Activated CD8-positive, alpha-beta memory T cell treated with anti-CD3 and anti-CD28 coated beads, Interleukin-2, amount 10 ng/mL, durations not matched to agents 7 days and 5 days (primary cell): ENCODE measurements at regions not wholly inside any gene's neighbourhood (a gene's known extent, or its start where the extent isn't known, plus 50 kb on each side); places are given as distances from the start of the nearest gene placed in this dataset.
A peak's percentile ranks its signal among the peaks of the same experiment; 100 is the strongest.

ENCODE experiments used
- ATAC-seq: fragments of 150-1000 bp; cut with Tn5 transposase; one replicate; pipeline ENCODE4 v1.10.0; 2021; ENCODE audit warnings: moderate library complexity
- CTCF ChIA-PET: fragments of 350-600 bp; sonication (Branson Sonifier 250); formaldehyde crosslinking; loops from one replicate; lab custom pipeline; 2021; ENCODE audit warnings: antibody characterized with exemption; lab: Charles Lee
- DNase-seq: peaks from one replicate; pipeline ENCODE4 v3.0.0-alpha.2; 2020
- H3K27ac Mint-ChIP-seq: one replicate; pipeline ENCODE4 v1.8.0; 2021; ENCODE audit warnings: mild to moderate bottlenecking, mixed read lengths
- H3K27me3 Mint-ChIP-seq: one replicate; pipeline ENCODE4 v1.8.0; 2021; ENCODE audit warnings: mixed read lengths
- H3K36me3 Mint-ChIP-seq: one replicate; pipeline ENCODE4 v1.8.0; 2021; ENCODE audit warnings: mild to moderate bottlenecking, mixed read lengths
- H3K4me1 Mint-ChIP-seq: one replicate; pipeline ENCODE4 v1.8.0; 2021; ENCODE audit warnings: mixed read lengths
- H3K4me3 Mint-ChIP-seq: one replicate; pipeline ENCODE4 v1.8.0; 2021; ENCODE audit warnings: mild to moderate bottlenecking, moderate library complexity, mixed read lengths
- H3K9me3 Mint-ChIP-seq: one replicate; pipeline ENCODE4 v1.8.0; 2022; ENCODE audit warnings: low read depth, mixed read lengths

DNA sequence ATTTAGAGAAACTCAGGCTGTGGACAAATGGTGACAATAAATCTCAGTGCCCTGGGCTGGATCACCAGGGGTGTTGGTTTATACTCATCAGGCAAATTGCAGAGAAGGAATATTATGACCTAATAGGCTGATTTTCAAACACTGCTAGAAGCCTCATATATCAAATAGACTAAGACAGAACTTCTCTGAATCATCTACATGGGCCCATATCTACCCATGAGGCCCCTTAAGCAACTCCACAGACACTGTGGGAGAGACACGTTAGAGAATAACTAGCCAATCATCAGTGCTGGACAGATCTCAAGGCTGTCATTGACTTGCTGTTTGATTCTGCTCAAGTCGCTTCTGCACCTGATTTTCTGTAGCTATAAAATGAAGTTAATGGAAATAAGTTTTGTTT is 545.8 kb downstream of the SOX6 start:
- H3K36me3 Mint-ChIP-seq, result no peaks in the 10 kb centered on the region
- peaks cover 2% of the 10 kb centered on the region for H3K27me3 Mint-ChIP-seq
- no peak overlapping the region for H3K27ac Mint-ChIP-seq
- H3K4me3 Mint-ChIP-seq, result no peak overlapping the region
- CTCF ChIA-PET, result no interaction called here
- no peak for ATAC-seq
- H3K4me1 Mint-ChIP-seq, result no peaks in the 10 kb centered on the region
- DNase-seq, result no peak
- H3K9me3 Mint-ChIP-seq, result no peaks in the 10 kb centered on the region

- no peak overlapping the region for H3K4me3 Mint-ChIP-seq
- no peaks in the 10 kb centered on the region for H3K4me1 Mint-ChIP-seq
- peaks cover 2% of the 10 kb centered on the region for H3K27me3 Mint-ChIP-seq
- H3K27ac Mint-ChIP-seq, result no peak overlapping the region
- CTCF ChIA-PET, result no interaction called here
- ATAC-seq (no peak), DNase-seq (no peak)
- no peaks in the 10 kb centered on the region for H3K9me3 Mint-ChIP-seq
- no peaks in the 10 kb centered on the region for H3K36me3 Mint-ChIP-seq
These were observed 540.8 kb downstream of the SOX6 start for GRCh38 chr11:15815246-15816195.

DNA sequence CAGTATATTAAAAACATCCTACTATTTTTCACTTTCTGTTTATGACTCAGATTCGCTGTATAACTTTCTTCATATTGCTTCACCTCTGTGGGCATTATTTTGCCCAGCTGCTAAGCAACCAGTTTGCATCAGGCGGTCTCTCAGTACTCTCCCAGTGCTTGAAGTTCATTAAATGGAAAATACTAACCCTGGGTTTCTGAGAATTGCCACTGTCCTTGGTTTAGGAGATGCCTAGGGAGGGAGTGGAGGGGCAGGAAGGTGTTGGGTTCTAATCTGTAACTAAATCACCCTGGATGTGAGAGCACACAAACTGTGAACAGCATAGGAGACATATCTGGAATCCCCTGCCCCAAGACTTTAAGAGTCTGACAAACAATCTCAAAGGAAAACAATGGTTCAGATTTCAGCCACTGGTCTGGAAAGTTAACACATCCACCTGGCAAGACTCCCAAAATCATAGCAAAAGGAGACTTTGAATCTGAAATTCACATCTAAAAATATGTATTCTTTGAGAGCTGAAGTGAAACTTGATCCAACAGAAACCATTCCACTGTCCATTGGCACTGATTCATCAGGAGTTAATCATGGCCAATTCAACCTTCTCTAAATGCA is 540.0 kb downstream of the SOX6 start:
- CTCF ChIA-PET, result no interaction called here
- ATAC-seq, result no peak
- no peak overlapping the region for H3K27ac Mint-ChIP-seq

GRCh38 chr11:15817001-15817400 is 539.3 kb downstream of the SOX6 start:
- H3K4me3 Mint-ChIP-seq, result no peak overlapping the region
- H3K4me1 Mint-ChIP-seq, result no peaks in the 10 kb centered on the region
- H3K9me3 Mint-ChIP-seq, result no peaks in the 10 kb centered on the region
- H3K27ac Mint-ChIP-seq, result no peak overlapping the region
- no peak for DNase-seq
- CTCF ChIA-PET, result no interaction called here
- ATAC-seq, result no peak
- H3K27me3 Mint-ChIP-seq, result peaks cover 2% of the 10 kb centered on the region
- H3K36me3 Mint-ChIP-seq, result no peaks in the 10 kb centered on the region

More for the DNA sequence above, 540.0 kb downstream of the SOX6 start:
- Mint-ChIP-seq H3K4me1 (no peaks in the 10 kb centered on the region), H3K4me3 (no peak overlapping the region), H3K9me3 (no peaks in the 10 kb centered on the region), H3K36me3 (no peaks in the 10 kb centered on the region), H3K27me3 (peaks cover 2% of the 10 kb centered on the region)
- no peak for DNase-seq

DNA sequence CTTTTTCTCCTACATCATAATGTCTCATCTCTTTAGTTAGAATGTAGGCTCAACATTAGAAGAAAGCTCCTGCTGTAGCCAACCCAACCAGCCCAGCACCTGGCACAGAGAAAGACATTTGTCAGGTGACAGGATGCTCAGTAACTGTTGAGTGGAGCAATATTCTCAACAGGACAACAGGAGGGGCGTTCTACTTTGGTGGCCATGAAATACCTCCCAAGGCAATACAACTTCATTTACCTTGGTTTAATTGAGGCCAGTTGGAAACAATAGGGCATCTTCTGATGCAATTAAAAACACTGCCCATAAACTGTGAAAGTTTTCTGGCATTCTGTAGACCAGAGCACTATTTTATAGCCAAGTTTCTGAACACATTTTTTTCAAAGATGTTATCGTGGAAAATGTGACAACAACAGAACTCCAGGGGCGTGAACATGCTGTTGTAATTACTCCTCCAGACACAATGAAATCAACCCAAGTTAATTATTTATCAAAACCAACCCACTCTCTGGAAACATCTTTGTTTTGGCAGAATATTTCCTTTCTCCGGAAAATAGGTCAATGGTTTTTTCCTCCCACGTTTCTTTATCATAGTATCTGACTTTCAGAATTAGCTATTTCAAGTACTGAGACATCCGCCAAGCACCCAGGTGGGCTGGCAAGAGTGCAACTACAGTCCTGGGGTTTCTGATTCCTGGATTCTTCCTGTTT is 538.1 kb downstream of the SOX6 start:
- Mint-ChIP-seq H3K9me3 (no peaks in the 10 kb centered on the region), H3K36me3 (no peaks in the 10 kb centered on the region), H3K27ac (no peak overlapping the region), H3K4me1 (no peaks in the 10 kb centered on the region), H3K27me3 (peaks cover 2% of the 10 kb centered on the region), H3K4me3 (no peak overlapping the region)
- ATAC-seq (no peak), DNase-seq (no peak)
- CTCF ChIA-PET, result interaction anchor here (1.3 to 1.9 kb wide), 2 partner anchors 14 to 168 kb away, joined by 3 to 4 read pairs; no protein-coding TSS in a partner anchor

DNA sequence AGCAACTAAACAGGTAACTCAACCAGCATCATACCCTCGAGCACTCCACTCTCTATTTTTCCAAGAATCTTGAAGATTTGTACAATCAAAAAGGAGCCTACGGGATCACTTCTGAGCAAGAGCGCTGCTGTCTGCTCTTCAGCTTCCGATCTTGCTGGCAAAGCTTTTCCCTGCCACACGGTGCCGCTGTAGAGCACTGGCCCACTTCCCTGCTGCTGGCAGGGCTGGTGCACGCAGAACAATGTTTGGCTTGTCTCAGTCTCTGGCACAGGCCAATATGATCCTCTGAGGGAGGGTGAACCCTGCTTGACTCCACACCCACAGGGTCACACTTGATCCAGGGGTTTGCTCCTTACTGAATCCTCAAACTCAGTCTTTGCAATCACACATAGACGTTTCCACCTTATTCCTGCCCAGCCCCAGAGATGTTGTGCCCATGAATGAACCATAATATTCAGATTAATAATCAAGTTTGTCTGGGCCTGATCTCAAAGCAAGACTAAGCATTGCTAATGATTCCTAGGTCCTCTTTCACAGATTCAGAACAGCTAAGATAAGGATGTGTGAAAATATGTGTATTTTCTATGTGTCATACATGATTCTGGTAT is 536.6 kb downstream of the SOX6 start:
- ATAC-seq (peak; percentile 45), DNase-seq (peak; percentile 47)
- CTCF ChIA-PET, result interaction anchor here (0.7 to 1.5 kb wide), 5 partner anchors 9 to 795 kb away, joined by 3 to 6 read pairs (median 4); no protein-coding TSS in a partner anchor
- Mint-ChIP-seq H3K27ac (no peak overlapping the region), H3K36me3 (no peaks in the 10 kb centered on the region), H3K4me1 (no peaks in the 10 kb centered on the region), H3K9me3 (no peaks in the 10 kb centered on the region), H3K4me3 (no peak overlapping the region), H3K27me3 (peaks cover 2% of the 10 kb centered on the region)

DNA sequence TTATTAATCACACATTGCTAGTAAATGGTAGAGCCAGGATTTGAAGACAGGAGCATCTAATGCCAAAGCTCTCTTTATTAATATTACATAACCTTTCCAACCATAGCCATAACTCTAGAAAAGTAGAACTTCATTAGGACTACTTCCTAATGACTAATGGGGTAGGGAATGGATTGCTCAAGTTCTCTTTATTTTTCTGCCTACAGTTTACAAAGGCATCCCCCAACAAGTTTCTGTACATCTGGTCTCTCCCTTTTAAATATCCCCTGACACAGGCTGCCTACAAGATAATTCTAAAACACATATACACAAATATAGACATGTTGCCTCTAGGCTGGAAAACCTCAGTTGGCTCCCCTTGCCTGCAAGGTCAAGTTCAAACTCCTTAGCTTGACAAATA is 534.9 kb downstream of the SOX6 start:
- CTCF ChIA-PET, result interaction anchor here (1.5 kb wide), 1 partner anchor 793 kb away, joined by 6 read pairs; no protein-coding TSS in a partner anchor
- Mint-ChIP-seq H3K36me3 (no peaks in the 10 kb centered on the region), H3K4me1 (no peaks in the 10 kb centered on the region), H3K4me3 (no peak overlapping the region), H3K27ac (no peak overlapping the region), H3K9me3 (no peaks in the 10 kb centered on the region), H3K27me3 (no peaks in the 10 kb centered on the region)
- ATAC-seq (no peak), DNase-seq (no peak)

DNA sequence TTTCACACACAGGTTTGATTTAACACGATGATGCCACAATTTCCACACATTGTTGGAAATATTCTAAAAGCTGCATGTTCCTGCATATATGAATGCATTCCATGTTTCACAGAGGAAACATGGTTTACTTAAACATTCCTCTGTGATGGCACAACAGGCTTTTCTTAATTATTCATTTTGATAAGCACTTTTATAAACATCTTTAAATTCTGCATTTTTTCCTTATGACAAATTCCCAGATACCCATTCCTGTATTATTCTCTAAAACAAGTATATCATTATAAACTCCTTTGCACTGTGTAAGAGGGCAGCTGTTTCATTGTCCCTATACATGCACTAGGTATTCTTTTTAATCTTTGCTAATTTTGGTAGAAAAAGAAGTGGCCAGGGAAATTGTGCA is 532.3 kb downstream of the SOX6 start:
- Mint-ChIP-seq H3K27ac (no peak overlapping the region), H3K4me1 (no peaks in the 10 kb centered on the region), H3K36me3 (no peaks in the 10 kb centered on the region), H3K9me3 (no peaks in the 10 kb centered on the region), H3K4me3 (no peak overlapping the region), H3K27me3 (no peaks in the 10 kb centered on the region)
- DNase-seq, result no peak
- no peak for ATAC-seq
- CTCF ChIA-PET, result no interaction called here

GRCh38 chr11:15825976-15826650 is 530.2 kb downstream of the SOX6 start:
- H3K9me3 Mint-ChIP-seq, result no peaks in the 10 kb centered on the region
- H3K4me3 Mint-ChIP-seq, result no peak overlapping the region
- no peak for ATAC-seq
- CTCF ChIA-PET, result no interaction called here
- no peak overlapping the region for H3K27ac Mint-ChIP-seq
- no peak for DNase-seq
- H3K27me3 Mint-ChIP-seq, result no peaks in the 10 kb centered on the region
- H3K36me3 Mint-ChIP-seq, result no peaks in the 10 kb centered on the region
- no peaks in the 10 kb centered on the region for H3K4me1 Mint-ChIP-seq

- ATAC-seq (no peak), DNase-seq (peak; percentile 44)
- no peak overlapping the region for H3K27ac Mint-ChIP-seq
- H3K27me3 Mint-ChIP-seq, result no peaks in the 10 kb centered on the region
- H3K4me3 Mint-ChIP-seq, result no peak overlapping the region
- no peaks in the 10 kb centered on the region for H3K4me1 Mint-ChIP-seq
- H3K9me3 Mint-ChIP-seq, result no peaks in the 10 kb centered on the region
- H3K36me3 Mint-ChIP-seq, result no peaks in the 10 kb centered on the region
- CTCF ChIA-PET, result no interaction called here
These were observed 529.5 kb downstream of the SOX6 start for GRCh38 chr11:15826826-15827225.

DNA sequence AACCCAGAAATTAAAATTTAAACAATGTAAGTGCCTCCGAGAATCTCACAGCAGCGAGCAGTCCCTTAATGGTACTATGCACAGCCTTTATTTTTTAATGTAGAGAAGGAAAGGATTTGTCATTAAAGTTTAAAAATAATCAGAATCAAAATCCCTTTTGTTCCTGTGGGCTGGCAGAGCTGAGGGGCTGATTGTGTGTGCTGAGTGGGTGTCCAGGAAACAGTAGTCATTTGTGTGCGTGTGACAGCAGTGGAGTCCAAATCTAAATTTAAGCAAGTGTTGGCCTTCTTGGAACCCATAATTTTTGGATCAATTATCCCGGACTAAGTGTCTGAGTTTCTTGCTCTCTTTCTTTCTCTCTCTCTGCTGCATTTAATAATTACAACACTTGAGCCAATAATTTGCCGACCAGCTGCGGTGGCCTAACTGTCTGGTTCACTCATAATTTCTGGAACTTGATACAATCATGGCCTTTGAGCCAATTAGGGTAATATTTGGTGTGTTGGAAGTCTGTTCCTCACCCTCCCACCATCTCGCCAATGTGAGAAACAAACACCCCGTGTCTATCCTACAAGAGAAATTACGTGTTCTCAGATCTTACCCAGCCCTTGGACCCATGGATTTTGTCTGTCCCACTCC is 528.0 kb downstream of the SOX6 start:
- Mint-ChIP-seq H3K4me1 (no peaks in the 10 kb centered on the region), H3K4me3 (no peak overlapping the region), H3K9me3 (no peaks in the 10 kb centered on the region), H3K27me3 (no peaks in the 10 kb centered on the region), H3K27ac (no peak overlapping the region), H3K36me3 (no peaks in the 10 kb centered on the region)
- no peak for DNase-seq
- CTCF ChIA-PET, result interaction anchor here (1.7 kb wide), 1 partner anchor 8 kb away, joined by 6 read pairs; no protein-coding TSS in a partner anchor
- ATAC-seq, result no peak

- CTCF ChIA-PET, result interaction anchor here (1.7 kb wide), 1 partner anchor 9 kb away, joined by 6 read pairs; no protein-coding TSS in a partner anchor
- no peaks in the 10 kb centered on the region for H3K9me3 Mint-ChIP-seq
- H3K4me3 Mint-ChIP-seq, result no peak overlapping the region
These were observed 527.0 kb downstream of the SOX6 start for GRCh38 chr11:15829312-15829711.

More at GRCh38 chr11:15829312-15829711, 527.0 kb downstream of the SOX6 start:
- Mint-ChIP-seq H3K27ac (no peak overlapping the region), H3K4me1 (no peaks in the 10 kb centered on the region), H3K27me3 (no peaks in the 10 kb centered on the region), H3K36me3 (no peaks in the 10 kb centered on the region)
- ATAC-seq (no peak), DNase-seq (no peak)
